Neural cell (in vitro differentiated cells): ENCODE measurements at regions not wholly inside any gene's neighbourhood (a gene's known extent, or its start where the extent isn't known, plus 50 kb on each side); places are given as distances from the start of the nearest gene placed in this dataset.
A peak's percentile ranks its signal among the peaks of the same experiment; 100 is the strongest.

ENCODE experiments used
- H2AFZ ChIP-seq: fragments of 200-600, 300-800 bp; sonication (generic), shearing (Covaris generic); 2 replicates; pipeline ENCODE4 v1.6.0; 2014; ENCODE audit warnings: low read depth, mild to moderate bottlenecking, antibody characterized with exemption, low read length, moderate library complexity
- H3F3A ChIP-seq: fragments of 200-600 bp; shearing (Covaris generic); 2 replicates; pipeline ENCODE4 v1.6.1; 2016; ENCODE audit warnings: mild to moderate bottlenecking, moderate library complexity, mixed read lengths, antibody characterized with exemption, low read length; ENCODE audit not compliant: insufficient read depth, poor library complexity, severe bottlenecking
- H3K27ac ChIP-seq: fragments of 200-600, 300-800 bp; sonication (generic), shearing (Covaris generic); 2 replicates; pipeline ENCODE4 v1.5.1; 2014; ENCODE audit warnings: mild to moderate bottlenecking, low read length, moderate library complexity
- H3K27me3 ChIP-seq: fragments of 300-800, 200-600 bp; sonication (generic), shearing (Covaris generic); 2 replicates; pipeline ENCODE4 v1.6.0; 2014; ENCODE audit warnings: mild to moderate bottlenecking, low read depth, low read length, moderate library complexity; ENCODE audit not compliant: insufficient read depth
- H3K36me3 ChIP-seq: fragments of 300-800, 200-600 bp; sonication (generic), shearing (Covaris generic); 2 replicates; pipeline ENCODE4 v1.5.1; 2014; ENCODE audit warnings: mild to moderate bottlenecking, antibody characterized with exemption, low read length, moderate library complexity; ENCODE audit not compliant: insufficient read depth
- H3K4me2 ChIP-seq: fragments of 300-800, 200-600 bp; sonication (generic), shearing (Covaris generic); 2 replicates; pipeline ENCODE4 v1.6.0; 2014; ENCODE audit warnings: mild to moderate bottlenecking, low read length
- H3K4me3 ChIP-seq: fragments of 300-800, 200-600 bp; sonication (generic), shearing (Covaris generic); 2 replicates; pipeline ENCODE4 v1.5.1; 2014; ENCODE audit warnings: mild to moderate bottlenecking, low read length, moderate library complexity
- H3K79me2 ChIP-seq: fragments of 200-600 bp; shearing (Covaris generic); replicated peaks from 2 replicates; pipeline ENCODE4 v1.6.0; 2014; ENCODE audit warnings: mild to moderate bottlenecking, low read length, moderate library complexity; ENCODE audit not compliant: insufficient read depth
- H3K9ac ChIP-seq: fragments of 300-800, 200-600 bp; sonication (generic), shearing (Covaris generic); 2 replicates; pipeline ENCODE4 v1.6.1; 2016; ENCODE audit warnings: mild to moderate bottlenecking, low read length, mixed read lengths
- H3K9me2 ChIP-seq: fragments of 200-600 bp; shearing (Covaris generic); 2 replicates; pipeline ENCODE4 v1.6.1; 2016; ENCODE audit warnings: mild to moderate bottlenecking, low read length, mixed read lengths; ENCODE audit not compliant: insufficient read depth
- H3K9me3 ChIP-seq: fragments of 200-600, 300-800 bp; sonication (generic), shearing (Covaris generic); 2 replicates; pipeline ENCODE4 v1.6.1; 2016; ENCODE audit warnings: mild to moderate bottlenecking, mixed run types, low read length, moderate library complexity, mixed read lengths
- H4K20me1 ChIP-seq: fragments of 200-600 bp; shearing (Covaris generic); 2 replicates; pipeline ENCODE4 v1.6.1; 2016; ENCODE audit warnings: mild to moderate bottlenecking, mixed run types; ENCODE audit not compliant: insufficient read depth
- CTCF ChIP-seq: fragments of 450-650 bp; IDR thresholded peaks from 2 replicates; pipeline ENCODE4 v1.5.1; 2014; ENCODE audit warnings: antibody characterized with exemption, mild to moderate bottlenecking, moderate library complexity; ENCODE audit not compliant: poor library complexity, severe bottlenecking
- EP300 ChIP-seq: fragments of 450-650 bp; conservative IDR thresholded peaks from 2 replicates; pipeline ENCODE4 v1.6.1; 2014; ENCODE audit warnings: antibody characterized with exemption, mild to moderate bottlenecking, moderate library complexity; ENCODE audit not compliant: poor library complexity, severe bottlenecking
- EZH2 ChIP-seq: fragments of 200-600, 300-800 bp; shearing (Covaris generic), sonication (generic); IDR thresholded peaks from 2 replicates; pipeline ENCODE4 v1.6.1; 2014; ENCODE audit warnings: antibody characterized with exemption, low read length, borderline replicate concordance, mild to moderate bottlenecking; ENCODE audit not compliant: insufficient read depth, poor library complexity, severe bottlenecking
- MXI1 ChIP-seq: fragments of 450-650 bp; conservative IDR thresholded peaks from 2 replicates; pipeline ENCODE4 v1.6.1; 2014; ENCODE audit warnings: antibody characterized with exemption, mild to moderate bottlenecking; ENCODE audit not compliant: poor library complexity, severe bottlenecking
- POLR2AphosphoS5 ChIP-seq: IDR thresholded peaks from 2 replicates; pipeline ENCODE4 v1.6.1; 2012
- RAD21 ChIP-seq: fragments of 450-650 bp; conservative IDR thresholded peaks from 2 replicates; pipeline ENCODE4 v1.6.1; 2014; ENCODE audit warnings: antibody characterized with exemption, mild to moderate bottlenecking, moderate library complexity
- REST ChIP-seq: IDR thresholded peaks from 2 replicates; pipeline ENCODE4 v1.6.1; 2012; ENCODE audit warnings: borderline replicate concordance
- SMC3 ChIP-seq: fragments of 450-650 bp; conservative IDR thresholded peaks from 2 replicates; pipeline ENCODE4 v1.6.1; 2014; ENCODE audit warnings: antibody characterized with exemption, mild to moderate bottlenecking, moderate library complexity; ENCODE audit not compliant: poor library complexity
- TAF1 ChIP-seq: IDR thresholded peaks from 2 replicates; pipeline ENCODE4 v1.6.1; 2012; ENCODE audit warnings: low read depth

- Histone ChIP-seq H3K4me3 (no peak overlapping the region), H3F3A (peaks cover 3% of the 10 kb centered on the region), H3K27ac (no peak overlapping the region), H3K79me2 (no peaks in the 10 kb centered on the region), H4K20me1 (no peaks in the 10 kb centered on the region), H3K27me3 (no peaks in the 10 kb centered on the region), H3K9ac (no peak overlapping the region), H3K36me3 (no peaks in the 10 kb centered on the region), H2AFZ (no peak overlapping the region), H3K4me2 (no peak overlapping the region), H3K9me2 (no peaks in the 10 kb centered on the region), H3K9me3 (no peaks in the 10 kb centered on the region)
- no peak for TF ChIP-seq EZH2
- no peak for TF ChIP-seq REST
- TF ChIP-seq CTCF = no peak
- no peak for TF ChIP-seq POLR2AphosphoS5
- no peak for TF ChIP-seq EP300
- TF ChIP-seq SMC3 = no peak
- no peak for TF ChIP-seq TAF1
- TF ChIP-seq MXI1 = no peak
- no peak for TF ChIP-seq RAD21
Observed at GRCh38 chr11:23155503-23155902, 295.2 kb upstream of the CCDC179 start.

- no peaks in the 10 kb centered on the region for H3K27me3 ChIP-seq
Observed at GRCh38 chr11:23164022-23164421, 303.7 kb upstream of the CCDC179 start.

More at GRCh38 chr11:23164022-23164421, 303.7 kb upstream of the CCDC179 start:
- no peaks in the 10 kb centered on the region for H3F3A ChIP-seq
- no peaks in the 10 kb centered on the region for H3K9me2 ChIP-seq
- H4K20me1 ChIP-seq = no peaks in the 10 kb centered on the region
- H3K4me2 ChIP-seq = no peak overlapping the region
- no peaks in the 10 kb centered on the region for H3K9me3 ChIP-seq
- no peak overlapping the region for H3K27ac ChIP-seq
- no peak overlapping the region for H3K4me3 ChIP-seq
- H2AFZ ChIP-seq = no peak overlapping the region
- no peaks in the 10 kb centered on the region for H3K36me3 ChIP-seq
- no peak for TF ChIP-seq SMC3
- peak; percentile 95 for TF ChIP-seq EP300
- no peak for TF ChIP-seq CTCF
- no peak for TF ChIP-seq TAF1
- TF ChIP-seq EZH2 = no peak
- TF ChIP-seq RAD21 = no peak
- peak; percentile 87 for TF ChIP-seq POLR2AphosphoS5
- peak; percentile 24 for TF ChIP-seq REST
- TF ChIP-seq MXI1 = no peak
- H3K9ac ChIP-seq = no peak overlapping the region
- H3K79me2 ChIP-seq = no peaks in the 10 kb centered on the region
